GM12874 (cell line): ENCODE measurements at regions not wholly inside any gene's neighbourhood (a gene's known extent, or its start where the extent isn't known, plus 50 kb on each side); places are given as distances from the start of the nearest gene placed in this dataset.

Experiments used
- CTCF ChIP-seq: IDR thresholded peaks from 2 replicates; pipeline ENCODE4 v1.5.1; 2011; ENCODE audit warnings: low read depth, mild to moderate bottlenecking, control low read depth, low read length, moderate library complexity; ENCODE audit not compliant: insufficient read depth

GRCh38 chr14:62071039-62071438 is 308.8 kb downstream of the SNAPC1 start:
- no peak for TF ChIP-seq CTCF

GRCh38 chr14:62076368-62076767 is 314.1 kb downstream of the SNAPC1 start:
- no peak for TF ChIP-seq CTCF

- no peak for TF ChIP-seq CTCF
Observed at GRCh38 chr14:62076825-62077605, 314.8 kb downstream of the SNAPC1 start.

GRCh38 chr14:62077676-62078261 is 315.5 kb downstream of the SNAPC1 start:
- TF ChIP-seq CTCF = no peak

GRCh38 chr14:62079038-62079437 is 316.8 kb downstream of the SNAPC1 start:
- no peak for TF ChIP-seq CTCF

GRCh38 chr14:62081012-62081612 is 318.9 kb downstream of the SNAPC1 start:
- TF ChIP-seq CTCF = no peak

- TF ChIP-seq CTCF = no peak
Observed at GRCh38 chr14:62081951-62082350, 319.7 kb downstream of the SNAPC1 start.
